ENCODE measurements at regions not wholly inside any gene's neighbourhood (a gene's known extent, or its start where the extent isn't known, plus 50 kb on each side); places are given as distances from the start of the nearest gene placed in this dataset.
"Not testable (repeated sequence)": the region's sequence is repeated elsewhere in the genome, so short reads cannot be mapped to it uniquely, and the experiment has no call there.

GRCh38 chr6:166244353-166245045 is 63.7 kb downstream of the PRR18 start:
- no peak for TF ChIP-seq CTCF (IDR thresholded peaks at IDR 0.05)
- ATAC-seq (ENCODE audit: low FRiP score) (no peak), DNase-seq (ENCODE audit: low spot score) (no peak)

GRCh38 chr6:166242888-166243287 is 65.3 kb downstream of the PRR18 start:
- DNase-seq (ENCODE audit: low spot score) (no peak), ATAC-seq (ENCODE audit: low FRiP score) (peak; percentile 35)
- TF ChIP-seq CTCF (IDR thresholded peaks at IDR 0.05): no peak

GRCh38 chr6:166241974-166242373 is 66.2 kb downstream of the PRR18 start:
- ATAC-seq (ENCODE audit: low FRiP score) (no peak), DNase-seq (ENCODE audit: low spot score) (no peak)
- TF ChIP-seq CTCF (IDR thresholded peaks at IDR 0.05): no peak

- ATAC-seq (ENCODE audit: low FRiP score): no peak
- no peak for TF ChIP-seq CTCF (IDR thresholded peaks at IDR 0.05)
Measured at GRCh38 chr6:166240889-166241288, 67.3 kb downstream of the PRR18 start.

GRCh38 chr6:166237617-166238016 is 70.0 kb upstream of the TBXT start:
- no peak for DNase-seq (ENCODE audit: low spot score)
- ATAC-seq (ENCODE audit: low FRiP score): no peak
- TF ChIP-seq CTCF (IDR thresholded peaks at IDR 0.05): no peak

More at GRCh38 chr6:166240889-166241288, 67.3 kb downstream of the PRR18 start:
- no peak for DNase-seq (ENCODE audit: low spot score)

- DNase-seq (ENCODE audit: low spot score): no peak
- no peak for ATAC-seq (ENCODE audit: low FRiP score)
- TF ChIP-seq CTCF (IDR thresholded peaks at IDR 0.05): no peak
Measured at GRCh38 chr6:166236596-166236995, 68.9 kb upstream of the TBXT start.

- no peak for ATAC-seq (ENCODE audit: low FRiP score)
- no peak for TF ChIP-seq CTCF (IDR thresholded peaks at IDR 0.05)
Measured at GRCh38 chr6:166235666-166236292, 68.1 kb upstream of the TBXT start.

GRCh38 chr6:166231181-166231580 is 63.5 kb upstream of the TBXT start:
- ATAC-seq (ENCODE audit: low FRiP score); DNase-seq (ENCODE audit: low spot score): not testable (repeated sequence)

More at GRCh38 chr6:166235666-166236292, 68.1 kb upstream of the TBXT start:
- no peak for DNase-seq (ENCODE audit: low spot score)

All from omental fat pad (tissue), 3 donors.